Natural killer cell (primary cell): ENCODE measurements at regions not wholly inside any gene's neighbourhood (a gene's known extent, or its start where the extent isn't known, plus 50 kb on each side); places are given as distances from the start of the nearest gene placed in this dataset.

Experiments
- ATAC-seq, 3 donors: fragments of 150-1000 bp in 2 of 3; fragments of 200-7000 bp in 1 of 3; cut with Tn5 transposase; 1 replicate in 1 of 3; 2 replicates in 2 of 3; pipeline ENCODE4 v1.10.0; 2021; ENCODE audit warnings: mild to moderate bottlenecking in 2 of 3, moderate library complexity in 2 of 3
- DNase-seq, 2 donors: peaks; one replicate each; pipeline versions ENCODE4 v3.0.0 to v3.0.0-alpha.2; 2013 to 2021; ENCODE audit warnings: mixed read lengths in 1 of 2
- H3K27ac ChIP-seq: one replicate; pipeline ENCODE4 v1.5.1; 2013; ENCODE audit warnings: mild to moderate bottlenecking, low read length
- H3K27me3 ChIP-seq: one replicate; pipeline ENCODE4 v1.6.1; 2013; ENCODE audit warnings: low read length; ENCODE audit not compliant: control insufficient read depth, insufficient read depth
- H3K36me3 ChIP-seq: one replicate; pipeline ENCODE4 v1.6.1; 2013; ENCODE audit warnings: low read length; ENCODE audit not compliant: control insufficient read depth, insufficient read depth
- H3K4me1 ChIP-seq: one replicate; pipeline ENCODE4 v1.6.1; 2013; ENCODE audit warnings: low read length; ENCODE audit not compliant: control insufficient read depth, insufficient read depth
- H3K4me3 ChIP-seq: one replicate; pipeline ENCODE4 v1.5.1; 2013; ENCODE audit warnings: low read length
- H3K9me3 ChIP-seq: one replicate; pipeline ENCODE4 v1.6.1; 2013; ENCODE audit warnings: low read length; ENCODE audit not compliant: control insufficient read depth, insufficient read depth
- H3K27ac Mint-ChIP-seq, 2 donors: one replicate each; pipeline ENCODE4 v1.8.0; 2022; ENCODE audit warnings: mild to moderate bottlenecking in 2 of 2, mixed read lengths in 2 of 2, moderate library complexity in 1 of 2
- H3K27me3 Mint-ChIP-seq, 2 donors: one replicate each; pipeline ENCODE4 v1.8.0; 2022; ENCODE audit warnings: low read depth in 2 of 2, mixed read lengths in 2 of 2
- H3K36me3 Mint-ChIP-seq: one replicate; pipeline ENCODE4 v1.8.0; 2022; ENCODE audit warnings: mixed read lengths
- H3K4me1 Mint-ChIP-seq, 2 donors: one replicate each; pipeline ENCODE4 v1.8.0; 2022; ENCODE audit warnings: mixed read lengths in 2 of 2
- H3K4me3 Mint-ChIP-seq: one replicate; pipeline ENCODE4 v1.8.0; 2022; ENCODE audit warnings: mild to moderate bottlenecking, moderate library complexity, mixed read lengths
- H3K9me3 Mint-ChIP-seq, 2 donors: one replicate each; pipeline ENCODE4 v1.8.0; 2022; ENCODE audit warnings: mixed read lengths in 2 of 2
- CTCF ChIP-seq: fragments of 200-600 bp; IDR thresholded peaks from one replicate; pipeline ENCODE4 v1.8.0; 2022; ENCODE audit warnings: antibody characterized with exemption
- WGBS: methylation state at CpG from one replicate; pipeline ENCODE4 v1.1.7; 2013; ENCODE audit warnings: missing lambda C conversion rate; ENCODE audit not compliant: insufficient coverage; 5-methylcytosine and 5-hydroxymethylcytosine counted together
- intact Hi-C: fragments of 100-400 bp; cut with micrococcal nuclease; formaldehyde crosslinking; loops from one replicate; pipeline ENCODE4 v1.14.2; 2022

- no peak overlapping the region for H3K4me3 ChIP-seq
- H3K36me3 ChIP-seq: no peaks in the 10 kb centered on the region
- no peak overlapping the region for H3K27ac ChIP-seq
- 18% methylated on average over 4 of the region's 6 CpGs for WGBS
- intact Hi-C loops: no loop called here
- Mint-ChIP-seq H3K36me3 (no peaks in the 10 kb centered on the region), H3K27me3 (no peaks in the 10 kb centered on the region), H3K27ac (no peak overlapping the region), H3K4me1 (peaks cover 0 to 4% of the 10 kb centered on the region in 2 donors), H3K4me3 (no peak overlapping the region), H3K9me3 (peaks cover 0 to 5% of the 10 kb centered on the region in 2 donors)
- DNase-seq (peak in 1 of 2 donors; percentile 7), ATAC-seq (no peak)
- TF ChIP-seq CTCF: no peak
- no peaks in the 10 kb centered on the region for H3K27me3 ChIP-seq
- H3K9me3 ChIP-seq: no peaks in the 10 kb centered on the region
- H3K4me1 ChIP-seq: no peaks in the 10 kb centered on the region
These were observed 389.8 kb downstream of the FIGN start for GRCh38 chr2:163345795-163346573.

GRCh38 chr2:163343316-163343715 lies 392.5 kb downstream of the FIGN start:
- Histone ChIP-seq H3K27me3 (no peaks in the 10 kb centered on the region), H3K9me3 (no peaks in the 10 kb centered on the region), H3K36me3 (no peaks in the 10 kb centered on the region), H3K27ac (no peak overlapping the region), H3K4me1 (no peaks in the 10 kb centered on the region), H3K4me3 (no peak overlapping the region)
- 94% methylated on average over 4 of the region's 7 CpGs for WGBS
- H3K4me3 Mint-ChIP-seq: no peak overlapping the region
- H3K4me1 Mint-ChIP-seq: no peaks in the 10 kb centered on the region
- TF ChIP-seq CTCF: no peak
- no peak for ATAC-seq
- H3K9me3 Mint-ChIP-seq: peaks cover 0 to 9% of the 10 kb centered on the region in 2 donors
- no peak for DNase-seq
- no peak overlapping the region for H3K27ac Mint-ChIP-seq
- no peaks in the 10 kb centered on the region for H3K36me3 Mint-ChIP-seq
- no peaks in the 10 kb centered on the region for H3K27me3 Mint-ChIP-seq
- intact Hi-C loops: no loop called here

GRCh38 chr2:163341426-163341825 lies 394.4 kb downstream of the FIGN start:
- intact Hi-C loops: no loop called here
- Mint-ChIP-seq H3K4me1 (no peaks in the 10 kb centered on the region), H3K36me3 (no peaks in the 10 kb centered on the region), H3K9me3 (peaks cover 2 to 9% of the 10 kb centered on the region in 2 donors), H3K4me3 (no peak overlapping the region), H3K27me3 (no peaks in the 10 kb centered on the region), H3K27ac (no peak overlapping the region)
- Histone ChIP-seq H3K36me3 (no peaks in the 10 kb centered on the region), H3K27ac (no peak overlapping the region), H3K4me3 (no peak overlapping the region), H3K9me3 (no peaks in the 10 kb centered on the region), H3K4me1 (no peaks in the 10 kb centered on the region), H3K27me3 (no peaks in the 10 kb centered on the region)
- DNase-seq (no peak), ATAC-seq (no peak)
- no peak for TF ChIP-seq CTCF
- WGBS: 20% methylated on average over 2 of the region's 2 CpGs

- Histone ChIP-seq H3K27ac (no peak overlapping the region), H3K27me3 (no peaks in the 10 kb centered on the region), H3K4me1 (no peaks in the 10 kb centered on the region), H3K9me3 (no peaks in the 10 kb centered on the region), H3K36me3 (no peaks in the 10 kb centered on the region), H3K4me3 (no peak overlapping the region)
- Mint-ChIP-seq H3K4me3 (no peak overlapping the region), H3K9me3 (peaks cover 4 to 13% of the 10 kb centered on the region in 2 donors), H3K27me3 (no peaks in the 10 kb centered on the region), H3K27ac (no peak overlapping the region), H3K4me1 (no peaks in the 10 kb centered on the region), H3K36me3 (no peaks in the 10 kb centered on the region)
- 88% methylated on average over 3 of the region's 3 CpGs for WGBS
- no peak for TF ChIP-seq CTCF
- intact Hi-C loops: no loop called here
- ATAC-seq (no peak), DNase-seq (no peak)
These were observed 397.5 kb downstream of the FIGN start for GRCh38 chr2:163338270-163338669.
